Choroid plexus epithelial cell (primary cell): ENCODE measurements at regions not wholly inside any gene's neighbourhood (a gene's known extent, or its start where the extent isn't known, plus 50 kb on each side); places are given as distances from the start of the nearest gene placed in this dataset.
"Not testable (repeated sequence)": the region's sequence is repeated elsewhere in the genome, so short reads cannot be mapped to it uniquely, and the experiment has no call there.

Experiments used
- DNase-seq: peaks from one replicate; pipeline ENCODE4 v3.0.0-alpha.2; 2010; ENCODE audit warnings: low read depth
- H3K4me3 ChIP-seq: 2 replicates; pipeline ENCODE4 v1.5.1; 2011; ENCODE audit warnings: low read depth, mild to moderate bottlenecking, control low read depth, low read length, moderate library complexity
- CTCF ChIP-seq: conservative IDR thresholded peaks from 2 replicates; pipeline ENCODE4 v1.5.1; 2011; ENCODE audit warnings: low read depth, mild to moderate bottlenecking, control low read depth, inconsistent platforms, low read length, moderate library complexity

GRCh38 chr9:78150312-78150982, 85.4 kb upstream of the CEP78 start:
- no peak overlapping the region for H3K4me3 ChIP-seq
- TF ChIP-seq CTCF: no peak
- no peak for DNase-seq

DNA sequence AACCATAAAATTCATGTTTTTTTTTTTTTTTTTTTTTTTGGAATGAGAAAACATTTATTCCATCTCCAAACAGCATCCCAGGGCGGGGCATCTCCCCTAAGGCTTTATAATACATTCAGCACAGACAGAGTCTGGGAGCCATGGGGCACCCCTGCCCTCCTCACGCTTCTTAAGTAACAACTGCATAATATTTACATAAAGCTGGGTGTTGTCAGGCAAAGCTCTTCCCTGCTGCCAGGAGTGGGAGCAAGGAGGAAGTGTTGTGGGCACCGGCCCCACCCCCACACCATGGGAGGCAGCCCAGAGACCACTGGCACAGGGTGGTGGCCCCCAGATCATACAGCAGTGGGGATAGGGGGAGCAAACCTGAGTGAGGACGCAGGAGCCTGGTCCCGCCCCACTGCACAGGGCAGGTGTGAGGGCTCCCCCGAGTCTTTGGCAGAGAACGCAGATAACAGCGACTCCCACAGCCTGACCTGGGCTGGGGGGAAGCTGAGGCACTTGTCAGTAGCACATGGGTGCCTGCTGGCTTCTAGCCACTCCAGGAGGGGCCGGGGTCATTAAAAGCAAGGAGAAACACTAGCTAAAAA, 86.1 kb upstream of the CEP78 start:
- DNase-seq: no peak
- TF ChIP-seq CTCF: no peak
- H3K4me3 ChIP-seq: no peak overlapping the region

DNA sequence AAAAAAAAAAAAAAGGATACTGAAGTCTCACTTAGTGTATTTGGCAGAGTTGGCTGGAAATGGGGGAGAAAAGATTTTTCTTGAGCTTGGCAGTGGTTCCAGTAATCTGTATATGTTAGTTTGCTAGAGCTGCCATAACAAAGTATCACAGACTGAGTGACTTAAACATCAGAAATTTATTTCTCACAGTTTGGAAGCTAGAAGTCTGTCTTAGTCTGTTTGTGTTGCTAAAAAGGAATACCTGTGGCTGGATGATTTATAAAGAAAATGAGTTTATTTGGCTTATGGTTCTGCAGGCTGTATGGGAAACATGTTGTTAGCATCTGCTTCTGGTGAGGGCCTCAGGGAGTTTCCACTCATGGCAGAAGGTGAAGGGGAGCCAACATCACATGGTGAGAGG, 89.6 kb upstream of the CEP78 start:
- no peak for TF ChIP-seq CTCF
- no peak overlapping the region for H3K4me3 ChIP-seq
- DNase-seq: no peak

GRCh38 chr9:78144663-78145377, 91.1 kb upstream of the CEP78 start:
- no peak for TF ChIP-seq CTCF
- no peak overlapping the region for H3K4me3 ChIP-seq
- DNase-seq: no peak

DNA sequence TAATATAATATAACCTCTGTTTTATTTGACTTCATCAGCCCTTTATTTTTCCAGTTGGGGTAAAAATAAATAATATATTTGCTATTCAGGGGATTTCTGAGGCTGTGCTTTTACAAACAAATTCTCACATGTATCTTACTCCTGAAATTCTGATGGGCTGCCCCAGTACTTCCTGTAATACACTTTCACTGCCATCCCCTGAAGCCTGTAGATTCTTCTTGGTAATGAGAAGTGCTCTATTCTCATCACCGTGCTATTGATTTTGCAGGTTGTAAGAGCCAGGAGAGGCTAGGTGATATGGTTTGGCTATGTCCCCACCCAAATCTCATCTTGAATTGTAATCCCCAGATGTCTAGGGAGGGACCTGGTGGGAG, 91.9 kb upstream of the CEP78 start:
- H3K4me3 ChIP-seq: no peak overlapping the region
- TF ChIP-seq CTCF: no peak
- no peak for DNase-seq

GRCh38 chr9:78143281-78144007, 92.4 kb upstream of the CEP78 start:
- no peak overlapping the region for H3K4me3 ChIP-seq
- no peak for TF ChIP-seq CTCF
- no peak for DNase-seq

DNA sequence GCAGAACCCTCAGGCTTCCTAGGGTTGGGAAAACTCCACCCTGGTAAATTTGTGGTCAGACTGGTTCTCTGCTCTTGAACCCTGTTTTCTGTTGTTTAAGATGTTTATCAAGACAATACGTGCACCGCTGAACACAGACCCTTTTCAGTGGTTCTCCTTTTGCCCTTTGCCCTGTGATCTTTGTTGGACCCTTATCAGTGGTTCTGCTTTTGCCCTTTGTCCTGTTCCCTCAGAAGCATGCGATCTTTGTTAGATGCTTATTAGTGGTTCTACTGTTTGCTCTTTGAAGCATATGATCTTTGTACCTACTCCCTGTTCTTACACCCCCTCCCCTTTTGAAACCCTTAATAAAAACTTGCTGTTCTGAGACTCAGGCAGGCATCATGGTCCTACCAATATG, 93.6 kb upstream of the CEP78 start:
- DNase-seq, H3K4me3 ChIP-seq: not testable (repeated sequence)
